Thoracic aorta (tissue), 2 donors: ENCODE measurements at regions not wholly inside any gene's neighbourhood (a gene's known extent, or its start where the extent isn't known, plus 50 kb on each side); places are given as distances from the start of the nearest gene placed in this dataset.

ENCODE experiments used
- ATAC-seq: fragments of 150-250 bp; one replicate; pipeline ENCODE4 v1.8.0; 2017; ENCODE audit warnings: low read depth; ENCODE audit not compliant: insufficient number of reproducible peaks, low FRiP score
- DNase-seq: peaks from one replicate; pipeline ENCODE4 v3.0.0-alpha.2; 2020; ENCODE audit warnings: low spot score
- H3K27ac ChIP-seq, 2 donors: fragments of 200-600 bp; sonication (generic); 1 replicate in 1 of 2; 2 replicates in 1 of 2; pipeline ENCODE4 v1.5.1; 2016; ENCODE audit warnings: mild to moderate bottlenecking in 2 of 2, moderate library complexity in 2 of 2
- H3K27me3 ChIP-seq: fragments of 200-600 bp; sonication (generic); replicated peaks from 2 replicates; pipeline ENCODE4 v1.6.0; 2016; ENCODE audit warnings: mild to moderate bottlenecking; ENCODE audit not compliant: insufficient read depth
- H3K36me3 ChIP-seq: fragments of 200-600 bp; sonication (generic); one replicate; pipeline ENCODE4 v1.5.1; 2016
- H3K4me1 ChIP-seq, 2 donors: fragments of 200-600 bp; sonication (generic); 1 replicate in 1 of 2; 2 replicates in 1 of 2; pipeline versions ENCODE4 v1.5.1 to v1.6.0; 2016; ENCODE audit warnings: low read depth in 2 of 2, mild to moderate bottlenecking in 1 of 2; ENCODE audit not compliant: control insufficient read depth in 1 of 2
- H3K4me3 ChIP-seq: fragments of 200-600 bp; sonication (generic); 2 replicates; pipeline ENCODE4 v1.5.1; 2016; ENCODE audit warnings: mild to moderate bottlenecking
- H3K9me3 ChIP-seq: fragments of 200-600 bp; sonication (generic); 2 replicates; pipeline ENCODE4 v1.5.1; 2016
- CTCF ChIP-seq: fragments of 200-600 bp; sonication (generic); IDR thresholded peaks from one replicate; pipeline ENCODE4 v1.5.1; 2019; ENCODE audit warnings: antibody characterized with exemption

GRCh38 chrX:43581888-43582539 lies 74.1 kb upstream of the MAOA start:
- Histone ChIP-seq H3K9me3 (no peaks in the 10 kb centered on the region), H3K4me1 (peaks cover 0 to 13% of the 10 kb centered on the region in 2 donors), H3K4me3 (no peak overlapping the region), H3K27ac (peak overlapping the region in 1 of 2 donors; percentile 55), H3K27me3 (no peaks in the 10 kb centered on the region), H3K36me3 (no peaks in the 10 kb centered on the region)
- no peak for DNase-seq
- no peak for TF ChIP-seq CTCF
- no peak for ATAC-seq

DNA sequence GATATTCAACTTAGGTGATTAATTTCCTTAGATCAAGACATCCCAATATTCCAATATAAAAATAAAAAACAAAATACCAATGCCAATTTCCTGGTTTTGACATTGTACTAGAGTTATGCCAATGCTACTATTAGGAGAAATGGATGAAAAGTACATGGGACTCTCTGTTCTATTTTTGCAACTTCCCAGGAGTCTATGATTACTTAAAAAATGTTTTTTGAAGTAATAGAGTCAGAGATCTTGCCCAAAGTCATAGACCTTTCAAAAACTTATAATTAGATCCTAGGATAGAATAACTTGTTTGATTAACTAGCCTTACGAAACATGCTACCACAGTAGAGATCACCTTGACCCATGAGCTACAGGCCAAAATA lies 73.6 kb upstream of the MAOA start:
- DNase-seq = no peak
- Histone ChIP-seq H3K9me3 (no peaks in the 10 kb centered on the region), H3K36me3 (no peaks in the 10 kb centered on the region), H3K27me3 (no peaks in the 10 kb centered on the region), H3K27ac (peak overlapping the region in 1 of 2 donors; percentile 55), H3K4me1 (peaks cover 0 to 13% of the 10 kb centered on the region in 2 donors), H3K4me3 (no peak overlapping the region)
- no peak for TF ChIP-seq CTCF
- no peak for ATAC-seq

GRCh38 chrX:43585922-43586321 lies 70.2 kb upstream of the MAOA start:
- Histone ChIP-seq H3K36me3 (no peaks in the 10 kb centered on the region), H3K27ac (no peak overlapping the region), H3K4me3 (no peak overlapping the region), H3K9me3 (no peaks in the 10 kb centered on the region), H3K4me1 (peaks cover 5 to 20% of the 10 kb centered on the region in 2 donors), H3K27me3 (no peaks in the 10 kb centered on the region)
- no peak for DNase-seq
- no peak for ATAC-seq
- TF ChIP-seq CTCF = no peak

GRCh38 chrX:43586830-43587229 lies 69.3 kb upstream of the MAOA start:
- H3K4me1 ChIP-seq = peaks cover 5 to 19% of the 10 kb centered on the region in 2 donors
- no peaks in the 10 kb centered on the region for H3K9me3 ChIP-seq
- ATAC-seq = no peak
- no peak overlapping the region for H3K4me3 ChIP-seq
- DNase-seq = no peak
- TF ChIP-seq CTCF = no peak
- H3K36me3 ChIP-seq = no peaks in the 10 kb centered on the region
- H3K27ac ChIP-seq = no peak overlapping the region
- no peaks in the 10 kb centered on the region for H3K27me3 ChIP-seq

DNA sequence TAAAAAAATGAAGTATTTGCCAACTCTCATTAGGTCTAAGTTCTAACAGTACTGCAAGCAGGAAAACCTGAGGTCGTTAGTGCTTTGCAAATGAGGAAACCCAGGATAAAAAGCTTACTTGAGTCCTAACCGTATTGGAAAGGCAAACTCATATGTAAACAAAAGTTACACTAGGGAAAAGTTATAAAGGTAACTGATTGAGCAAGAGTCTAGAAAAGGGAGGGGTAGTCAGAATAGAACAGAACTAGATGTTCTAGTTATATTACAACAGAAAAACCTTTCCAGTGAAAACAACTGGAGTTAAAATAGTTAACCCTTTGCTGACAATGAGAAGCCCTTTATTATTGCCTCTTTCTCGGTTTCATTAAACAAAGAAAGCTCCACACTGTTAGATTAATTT lies 66.4 kb upstream of the MAOA start:
- H3K27me3 ChIP-seq = no peaks in the 10 kb centered on the region
- H3K27ac ChIP-seq = peak overlapping the region; percentile 76 to 86
- H3K4me3 ChIP-seq = peak overlapping the region; percentile 40
- H3K36me3 ChIP-seq = no peaks in the 10 kb centered on the region
- ATAC-seq = peak; percentile 82
- H3K9me3 ChIP-seq = no peaks in the 10 kb centered on the region
- DNase-seq = no peak
- peaks cover 5 to 8% of the 10 kb centered on the region in 2 donors for H3K4me1 ChIP-seq
- no peak for TF ChIP-seq CTCF
